ENCODE measurements at regions not wholly inside any gene's neighbourhood (a gene's known extent, or its start where the extent isn't known, plus 50 kb on each side); places are given as distances from the start of the nearest gene placed in this dataset.

GRCh38 chr4:14025891-14026290 is 398.4 kb upstream of the BOD1L1 start:
- DNase-seq (ENCODE audit: low spot score): no peak
- TF ChIP-seq CTCF (IDR thresholded peaks at IDR 0.05; ENCODE audit: extremely low read depth, missing control alignments): no peak

GRCh38 chr4:14028862-14029261 is 401.3 kb upstream of the BOD1L1 start:
- DNase-seq (ENCODE audit: low spot score): no peak
- TF ChIP-seq CTCF (IDR thresholded peaks at IDR 0.05; ENCODE audit: extremely low read depth, missing control alignments): no peak

GRCh38 chr4:14035076-14035475 is 407.6 kb upstream of the BOD1L1 start:
- TF ChIP-seq CTCF (IDR thresholded peaks at IDR 0.05; ENCODE audit: extremely low read depth, missing control alignments): no peak
- DNase-seq (ENCODE audit: low spot score): no peak

GRCh38 chr4:14043203-14043602 is 415.7 kb upstream of the BOD1L1 start:
- no peak for DNase-seq (ENCODE audit: low spot score)
- no peak for TF ChIP-seq CTCF (IDR thresholded peaks at IDR 0.05; ENCODE audit: extremely low read depth, missing control alignments)

GRCh38 chr4:14046642-14047041 is 419.1 kb upstream of the BOD1L1 start:
- DNase-seq (ENCODE audit: low spot score): no peak
- no peak for TF ChIP-seq CTCF (IDR thresholded peaks at IDR 0.05; ENCODE audit: extremely low read depth, missing control alignments)

GRCh38 chr4:14047840-14048239 is 420.3 kb upstream of the BOD1L1 start:
- TF ChIP-seq CTCF (IDR thresholded peaks at IDR 0.05; ENCODE audit: extremely low read depth, missing control alignments): no peak
- no peak for DNase-seq (ENCODE audit: low spot score)

GRCh38 chr4:14049946-14050345 is 422.4 kb upstream of the BOD1L1 start:
- TF ChIP-seq CTCF (IDR thresholded peaks at IDR 0.05; ENCODE audit: extremely low read depth, missing control alignments): no peak
- no peak for DNase-seq (ENCODE audit: low spot score)

Measured in GM20000 (cell line).